NCI-H226 (cell line): ENCODE measurements at regions not wholly inside any gene's neighbourhood (a gene's known extent, or its start where the extent isn't known, plus 50 kb on each side); places are given as distances from the start of the nearest gene placed in this dataset.

Experiments
- DNase-seq: peaks from one replicate; pipeline ENCODE4 v3.0.0-alpha.2; 2015

DNA sequence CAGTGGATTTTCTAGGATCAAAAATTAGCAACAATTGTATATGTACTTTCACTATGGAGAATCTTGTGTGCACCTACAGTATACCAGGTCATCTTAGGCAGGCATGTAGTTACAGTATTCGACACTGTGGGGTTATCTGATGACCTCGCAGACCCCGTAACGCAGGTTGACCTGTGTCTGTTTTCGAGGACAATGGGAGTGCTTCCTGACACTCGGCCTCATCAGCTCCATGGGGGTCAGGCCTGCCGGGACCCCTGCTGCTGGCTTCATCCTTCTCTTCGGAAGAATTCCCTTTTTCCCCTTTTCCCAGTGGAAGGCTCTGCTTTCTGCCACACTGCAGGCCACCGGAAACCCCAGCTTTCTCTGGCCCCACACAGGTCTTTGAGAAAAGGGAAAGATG lies 102.8 kb upstream of the TMEM18 start:
- DNase-seq: no peak

DNA sequence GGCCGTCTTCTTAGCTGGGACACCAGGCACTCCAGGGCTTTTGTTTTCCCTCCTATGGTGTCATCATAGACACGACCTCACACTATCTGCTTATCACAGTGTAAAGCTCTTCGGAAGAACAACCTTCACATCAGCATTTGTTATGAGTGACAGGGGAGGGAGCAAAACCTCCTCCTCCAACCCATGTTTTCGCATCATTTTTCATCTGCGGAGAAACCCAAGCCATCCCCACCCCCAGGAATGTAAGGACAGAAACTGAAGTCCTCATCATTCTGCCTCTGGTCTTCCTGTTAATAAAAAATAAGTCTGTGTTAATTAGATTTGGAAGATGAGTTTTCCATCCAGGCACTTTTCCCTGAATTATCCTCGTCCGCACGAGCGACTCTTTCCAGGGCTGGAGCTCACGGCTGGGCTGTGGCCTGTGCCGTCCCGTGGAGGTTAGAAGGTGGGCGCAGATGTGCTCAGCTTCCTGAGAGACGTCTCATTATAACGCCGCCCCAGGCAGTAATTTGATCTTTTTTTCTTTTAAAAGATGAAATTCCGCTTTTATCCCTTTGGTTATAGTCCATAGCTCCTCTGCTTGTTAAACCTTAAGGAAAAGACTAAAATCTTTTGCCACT lies 101.6 kb upstream of the TMEM18 start:
- DNase-seq: no peak

DNA sequence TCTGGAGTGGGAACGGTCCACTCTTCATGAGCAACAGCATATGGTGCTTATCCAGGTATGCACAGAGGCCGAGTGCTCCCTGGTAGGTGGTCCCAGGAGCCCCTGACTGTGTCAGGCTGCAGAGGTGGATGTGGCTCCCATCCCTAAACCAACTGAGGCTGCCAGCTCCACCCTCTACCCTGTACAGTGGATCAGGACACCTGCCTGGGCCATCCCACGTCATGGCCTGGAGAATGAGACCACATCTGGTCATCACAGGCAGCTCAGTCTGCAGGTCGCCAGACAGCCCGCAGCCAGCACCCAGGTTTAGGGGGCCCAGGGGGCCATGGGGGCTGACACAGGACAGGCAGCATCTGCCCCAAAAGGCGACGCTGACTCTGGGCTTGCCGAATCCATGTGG lies 100.3 kb upstream of the TMEM18 start:
- no peak for DNase-seq

DNA sequence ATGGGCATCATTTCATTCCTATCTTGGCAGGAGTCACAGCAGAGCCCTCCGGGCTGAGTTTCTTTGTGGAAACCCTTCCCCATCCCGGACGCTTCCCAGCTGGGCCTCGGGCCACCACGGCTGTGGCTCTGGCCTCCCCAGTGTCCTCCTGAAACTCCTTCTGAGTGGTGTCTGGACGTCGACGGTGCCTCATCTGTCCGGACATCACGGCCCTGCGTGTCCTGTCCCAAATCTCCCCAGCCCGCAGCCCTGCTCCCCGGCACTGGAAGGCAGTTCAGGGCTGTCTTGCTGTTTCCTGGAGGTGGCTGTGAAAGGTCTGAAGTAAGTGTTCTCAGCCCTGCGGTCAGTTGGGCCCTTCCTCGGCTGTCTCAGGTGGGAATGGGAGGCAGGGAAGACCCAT lies 99.8 kb upstream of the TMEM18 start:
- no peak for DNase-seq

DNA sequence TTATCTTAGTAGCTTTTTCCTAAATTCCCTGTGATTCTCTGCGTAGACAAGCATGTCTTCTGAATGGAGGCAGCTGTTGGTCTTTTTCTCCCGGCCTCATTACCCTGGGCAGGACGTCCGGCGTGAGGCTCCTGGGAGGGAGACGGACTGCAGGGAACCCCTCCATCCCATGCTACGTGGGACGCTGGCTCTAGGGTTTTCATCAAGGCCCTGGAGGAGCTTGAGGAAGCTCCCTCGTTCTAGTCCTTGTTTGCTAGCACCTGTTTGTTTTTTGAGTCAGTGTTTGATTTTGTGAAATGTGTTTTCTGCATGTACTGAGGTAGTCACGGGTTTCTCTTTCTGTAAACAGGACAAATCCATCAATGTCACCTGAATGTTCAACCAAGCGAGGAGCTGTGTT lies 99.3 kb upstream of the TMEM18 start:
- no peak for DNase-seq

DNA sequence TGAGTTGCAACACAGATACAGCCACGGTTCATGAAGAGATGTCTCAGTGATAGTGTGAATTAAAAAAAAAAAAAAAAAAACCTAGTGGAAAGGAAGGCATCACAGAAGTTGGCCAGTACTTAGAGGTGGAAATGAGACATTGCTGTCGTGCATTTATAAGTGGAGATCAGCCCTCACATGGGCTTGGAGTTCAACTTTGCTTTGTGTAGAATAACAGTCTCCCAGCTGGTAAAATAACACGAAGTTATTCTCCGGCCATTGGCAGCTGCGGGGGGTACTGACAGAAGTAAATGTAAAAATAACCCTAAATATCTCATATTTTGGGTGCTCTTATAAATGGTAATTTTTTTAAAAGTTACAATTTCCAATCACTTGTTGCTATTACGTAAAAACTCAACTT lies 98.8 kb upstream of the TMEM18 start:
- DNase-seq: no peak

DNA sequence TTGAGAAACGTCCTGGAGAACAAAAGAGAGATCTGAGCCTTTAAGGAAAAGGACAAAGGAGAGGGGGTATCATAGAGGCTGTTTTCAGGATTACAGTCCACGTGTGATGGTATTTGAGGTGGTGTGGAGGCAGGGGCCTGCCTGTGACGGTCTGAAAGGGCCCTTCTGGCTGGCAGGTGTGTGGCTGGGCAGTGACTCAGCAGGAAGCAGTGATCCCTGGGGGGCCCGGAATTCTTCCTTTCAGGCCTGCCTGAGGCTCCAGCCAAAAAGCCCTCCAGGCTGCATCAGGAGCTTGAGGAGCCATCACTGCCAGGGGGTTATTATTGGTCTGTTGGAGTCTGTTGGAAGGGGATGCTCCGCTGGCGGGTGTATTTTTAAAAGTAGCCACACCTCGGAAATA lies 97.2 kb upstream of the TMEM18 start:
- no peak for DNase-seq

DNA sequence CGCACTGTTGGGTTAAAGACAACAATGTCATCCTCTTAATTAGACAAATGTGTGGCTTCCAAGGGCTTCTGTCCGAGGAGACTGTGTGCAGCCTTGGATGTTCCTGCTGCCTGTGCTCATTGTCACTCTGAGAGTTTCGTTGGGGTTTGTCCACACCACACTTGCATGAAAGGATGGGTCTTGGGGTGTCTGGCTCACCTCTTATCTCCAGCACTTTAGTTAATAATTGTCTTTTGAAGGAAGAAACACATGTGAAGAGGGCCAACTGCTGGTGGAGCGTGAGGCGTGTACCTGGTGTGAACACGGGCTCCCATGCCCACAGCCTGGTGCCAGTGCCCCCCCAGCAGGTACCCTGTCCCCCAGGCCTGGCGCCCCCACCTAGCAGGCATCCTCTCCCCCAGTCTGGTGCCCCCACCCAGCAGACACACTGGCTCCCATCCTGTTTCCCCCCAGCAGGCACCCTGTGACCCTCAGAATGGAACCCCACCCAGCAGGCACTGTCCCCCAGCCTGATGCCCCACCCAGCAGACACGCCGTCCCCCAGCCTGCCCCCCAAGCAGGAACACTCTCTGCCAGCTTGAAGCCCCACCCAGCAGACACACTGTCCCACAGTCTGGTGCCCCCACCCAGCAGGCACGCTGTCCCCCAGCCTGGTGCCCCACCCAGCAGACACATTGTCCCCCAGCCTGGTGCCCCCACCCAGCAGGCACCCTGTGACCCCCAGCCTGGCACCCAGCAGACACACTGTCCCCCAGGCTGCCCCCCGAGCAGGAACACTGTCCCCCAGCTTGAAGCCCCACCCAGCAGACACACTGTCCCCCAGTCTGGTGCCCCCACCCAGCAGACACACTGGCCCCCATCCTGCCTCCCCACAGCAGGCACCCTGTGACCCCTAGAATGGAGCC lies 96.3 kb upstream of the TMEM18 start:
- no peak for DNase-seq

DNA sequence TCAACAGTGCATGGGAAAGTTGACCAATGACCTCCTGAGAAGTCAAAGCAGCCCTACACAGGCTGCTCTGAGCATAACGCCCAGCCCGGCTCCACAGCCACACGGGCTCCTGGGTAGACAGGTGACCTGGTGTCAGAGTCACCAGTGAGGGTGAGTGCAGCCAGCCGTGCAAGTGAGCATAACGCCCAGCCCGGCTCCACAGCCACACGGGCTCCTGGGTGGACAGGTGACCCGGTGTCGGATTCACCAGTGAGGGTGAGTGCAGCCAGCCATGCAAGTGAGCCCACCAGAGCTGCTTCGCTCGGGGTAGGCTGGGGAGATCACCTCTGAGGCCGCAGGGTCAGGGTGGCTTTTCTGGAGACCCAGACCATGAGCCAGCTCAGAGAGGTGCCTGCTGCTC lies 94.3 kb upstream of the TMEM18 start:
- no peak for DNase-seq

DNA sequence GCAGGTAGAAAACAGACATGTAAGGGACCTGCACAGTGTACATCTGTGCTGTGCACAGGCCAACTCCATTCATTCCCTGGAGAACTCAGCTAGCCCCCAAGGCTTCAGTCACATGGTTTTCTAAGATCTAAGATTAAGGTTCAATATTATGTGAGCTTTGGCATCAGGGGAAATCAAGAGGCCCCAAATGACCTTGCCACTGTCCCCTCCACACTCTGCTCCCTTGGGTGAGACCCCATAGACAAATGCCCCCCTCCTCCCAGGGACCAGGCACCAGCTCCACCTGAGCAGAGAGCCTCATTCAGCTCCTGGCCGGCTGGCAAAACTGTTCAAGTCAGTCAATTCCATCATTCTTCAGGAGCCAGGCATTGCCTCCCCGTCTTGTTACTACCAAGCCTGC lies 93.6 kb upstream of the TMEM18 start:
- no peak for DNase-seq

DNA sequence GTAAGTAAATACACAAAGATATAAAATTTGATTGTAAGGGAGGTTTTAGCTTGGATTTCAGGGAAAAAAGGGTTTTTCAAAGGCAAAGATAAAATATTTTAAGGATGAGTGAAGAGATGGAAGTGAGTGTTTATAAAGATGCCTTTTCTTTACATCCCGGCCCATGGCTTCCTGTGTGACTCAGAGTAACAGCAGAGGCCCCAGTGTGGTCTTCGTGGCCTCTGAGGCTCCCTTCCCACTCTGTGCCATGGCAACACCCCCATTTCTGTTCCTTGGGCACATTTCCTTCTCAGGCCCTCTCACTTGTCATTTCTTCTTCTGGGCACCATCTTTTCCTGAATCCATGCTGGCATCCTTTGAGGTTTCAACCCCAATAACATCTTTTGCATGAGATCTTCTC lies 92.6 kb upstream of the TMEM18 start:
- DNase-seq: no peak

DNA sequence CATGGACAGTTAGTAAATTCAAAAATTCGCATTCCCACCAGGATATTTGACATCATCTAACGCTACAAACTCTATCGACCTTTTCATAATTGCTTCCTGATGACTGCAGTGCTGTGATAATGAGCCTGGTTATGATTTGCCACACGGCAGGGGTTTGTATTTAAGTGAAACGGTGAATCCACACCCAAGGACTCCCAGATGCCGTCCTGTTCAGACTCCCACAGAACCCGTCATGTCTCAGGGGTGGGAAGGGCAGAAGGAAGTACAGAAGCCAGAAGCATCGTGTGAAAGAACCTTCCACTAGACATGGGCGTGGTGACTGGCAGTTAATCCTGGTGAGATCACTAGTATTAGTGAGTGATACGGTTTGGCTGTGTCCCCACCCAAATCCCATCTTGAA lies 91.2 kb upstream of the TMEM18 start:
- no peak for DNase-seq

DNA sequence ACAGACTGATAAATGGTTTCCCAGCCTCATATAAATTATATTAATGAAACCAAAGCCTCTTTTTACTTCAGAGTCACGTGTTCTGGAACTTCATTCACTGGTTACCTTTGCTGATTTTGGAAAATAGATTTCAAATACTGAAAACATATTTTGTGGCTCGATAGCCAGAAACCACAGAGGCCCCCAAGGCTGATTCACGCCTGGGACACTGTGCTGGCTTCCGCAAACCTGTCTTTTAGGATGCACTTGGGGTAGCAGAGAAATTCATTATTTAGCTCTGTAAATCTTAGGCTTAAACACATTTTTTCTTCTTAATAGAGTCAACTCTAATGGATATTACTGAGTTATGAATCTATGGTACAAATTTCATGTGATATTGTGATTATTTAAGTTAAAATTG lies 90.7 kb upstream of the TMEM18 start:
- DNase-seq: no peak

DNA sequence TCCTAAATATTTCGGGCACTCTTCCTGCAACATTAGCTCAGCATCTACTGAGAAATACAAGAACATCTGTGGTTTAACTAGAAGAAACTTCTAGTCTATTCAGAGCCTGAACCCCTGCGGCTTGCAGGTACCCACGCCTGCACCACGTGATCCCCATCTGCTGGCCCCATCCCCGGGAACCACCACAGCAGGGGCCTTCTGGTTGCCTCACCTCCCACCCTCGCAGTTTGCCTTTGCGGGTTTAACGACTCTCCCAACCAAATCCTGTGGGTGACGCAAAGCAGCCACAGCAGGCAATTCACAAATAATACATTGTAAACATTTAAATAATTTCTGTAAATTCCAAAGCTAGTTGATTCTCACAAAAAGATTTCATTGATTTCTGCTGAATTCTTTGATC lies 90.2 kb upstream of the TMEM18 start:
- no peak for DNase-seq

DNA sequence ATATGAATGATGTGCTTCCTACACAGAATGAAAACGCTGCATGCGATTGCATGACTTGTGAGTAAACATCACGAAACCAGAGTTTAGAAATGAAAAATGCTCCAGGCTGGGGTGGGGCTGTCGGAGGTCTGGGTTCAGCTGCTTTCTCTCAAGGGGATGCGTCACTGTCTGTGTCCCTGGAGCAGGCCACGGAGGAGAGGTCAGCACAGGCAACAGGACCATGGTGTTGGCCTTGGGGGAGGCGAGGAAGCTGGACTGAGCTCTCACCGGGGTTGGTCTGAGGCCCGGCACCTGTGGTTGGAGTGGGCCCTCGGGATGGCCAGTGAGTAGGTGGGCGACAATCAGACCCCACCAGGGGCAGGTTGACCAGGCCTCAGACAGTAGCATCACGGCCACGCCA lies 89.0 kb upstream of the TMEM18 start:
- DNase-seq: no peak

DNA sequence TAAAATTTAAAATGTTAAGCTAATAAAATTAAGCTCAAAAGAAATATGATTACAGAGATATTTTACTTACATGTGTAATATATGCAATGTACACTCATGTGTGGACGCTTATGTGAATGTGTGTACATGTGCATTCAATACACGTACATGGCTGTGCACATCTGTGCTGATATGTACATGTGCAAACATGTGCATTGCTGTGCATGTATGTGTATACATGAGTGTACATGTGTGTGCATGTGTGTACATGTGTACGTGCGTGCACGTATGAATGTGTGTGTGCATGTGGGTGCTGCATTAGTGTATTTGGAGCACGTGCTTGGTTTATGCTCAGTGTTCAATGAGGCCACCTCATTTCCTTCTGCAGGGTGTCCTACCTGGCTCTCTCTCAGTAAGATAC lies 88.2 kb upstream of the TMEM18 start:
- DNase-seq: no peak

DNA sequence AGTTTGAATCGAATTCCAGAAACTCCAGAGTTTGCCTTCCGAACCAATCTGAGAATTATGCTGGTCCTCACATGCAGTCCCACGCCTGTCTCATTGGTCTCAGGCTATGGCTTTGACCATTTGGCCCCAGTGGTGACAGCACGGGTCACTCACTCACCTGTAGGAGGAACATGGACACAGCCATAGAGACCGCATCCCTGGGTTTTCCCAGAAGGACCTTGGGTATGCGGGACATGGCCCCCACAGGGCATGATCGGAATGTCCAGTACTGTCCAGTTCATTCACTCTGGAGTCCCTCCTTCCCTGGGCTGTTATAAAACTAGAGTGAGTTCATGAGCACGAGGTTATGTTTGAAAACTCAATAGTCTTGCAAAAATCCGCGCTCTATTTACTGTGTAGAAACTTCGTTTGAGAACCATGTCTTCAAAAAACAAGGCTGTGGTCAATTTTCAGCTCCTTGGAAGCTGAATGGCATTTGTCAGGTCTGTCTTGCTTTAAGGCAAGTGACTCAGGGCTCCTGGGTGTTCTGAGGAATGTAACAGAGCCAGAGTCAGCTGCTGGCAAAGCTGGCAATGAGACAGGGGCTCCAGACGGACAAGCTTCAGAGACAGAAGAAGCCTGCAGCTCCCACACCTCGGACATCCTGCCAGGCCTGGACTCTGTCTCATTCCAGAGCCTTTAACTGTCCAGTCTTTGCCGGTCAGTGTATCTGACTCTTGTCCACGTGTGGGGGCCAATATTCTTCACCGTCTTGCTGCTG lies 86.7 kb upstream of the TMEM18 start:
- no peak for DNase-seq

DNA sequence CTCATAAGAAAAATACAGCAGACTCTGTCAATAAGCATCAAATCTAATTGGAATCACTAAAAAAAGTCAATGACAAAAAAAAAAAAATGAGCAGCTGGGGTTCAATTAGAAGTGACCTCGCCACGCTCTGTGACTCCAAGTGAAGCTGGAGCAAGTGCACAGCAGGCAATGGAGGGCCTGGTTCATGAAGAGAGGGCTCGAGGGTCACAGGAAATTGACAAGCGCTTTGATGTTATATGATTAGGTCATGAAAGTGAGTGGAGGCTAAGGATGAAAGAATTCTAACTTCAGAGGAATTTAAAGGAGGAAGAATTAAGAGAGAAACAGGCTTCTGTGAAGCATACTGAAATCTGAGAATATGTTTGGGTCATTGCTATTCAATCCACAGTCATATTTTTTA lies 85.4 kb upstream of the TMEM18 start:
- DNase-seq: no peak

DNA sequence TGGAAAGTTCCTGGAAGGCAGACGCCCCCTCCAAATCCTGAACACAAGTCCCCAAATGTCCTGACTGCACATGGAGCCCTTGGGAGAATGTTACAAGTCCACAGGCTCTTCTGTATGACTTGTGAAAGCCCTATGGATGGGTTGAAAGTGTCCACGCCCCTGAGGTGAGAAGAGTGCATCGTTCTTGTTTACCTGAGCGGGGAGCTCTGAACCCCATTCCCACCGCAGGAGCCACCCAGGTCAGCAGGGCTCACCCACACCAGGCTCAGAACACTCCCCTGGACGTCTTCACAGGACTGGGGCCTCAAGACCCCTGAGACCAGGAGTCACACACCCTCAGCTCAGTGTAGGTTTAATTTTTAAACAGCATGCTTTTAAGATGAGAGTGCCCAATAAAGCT lies 84.2 kb upstream of the TMEM18 start:
- no peak for DNase-seq

DNA sequence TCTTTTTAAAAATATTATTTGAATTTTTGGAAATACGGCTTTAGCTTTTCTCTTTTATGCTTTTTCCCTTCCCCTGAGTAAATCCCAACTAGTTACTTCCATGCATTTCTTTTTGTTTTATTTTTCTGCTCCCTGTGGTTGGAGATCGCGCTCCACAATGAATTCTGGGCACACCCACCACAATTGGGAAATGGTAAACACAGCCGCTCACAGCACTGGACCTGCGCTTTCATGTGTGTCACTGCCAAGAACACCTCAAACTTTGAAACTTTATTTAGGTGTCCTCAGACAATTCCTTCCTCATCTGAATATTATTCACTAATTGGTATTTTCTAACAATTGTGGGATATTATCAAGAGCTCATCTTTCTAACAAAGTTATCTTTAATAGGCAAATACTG lies 82.8 kb upstream of the TMEM18 start:
- no peak for DNase-seq

DNA sequence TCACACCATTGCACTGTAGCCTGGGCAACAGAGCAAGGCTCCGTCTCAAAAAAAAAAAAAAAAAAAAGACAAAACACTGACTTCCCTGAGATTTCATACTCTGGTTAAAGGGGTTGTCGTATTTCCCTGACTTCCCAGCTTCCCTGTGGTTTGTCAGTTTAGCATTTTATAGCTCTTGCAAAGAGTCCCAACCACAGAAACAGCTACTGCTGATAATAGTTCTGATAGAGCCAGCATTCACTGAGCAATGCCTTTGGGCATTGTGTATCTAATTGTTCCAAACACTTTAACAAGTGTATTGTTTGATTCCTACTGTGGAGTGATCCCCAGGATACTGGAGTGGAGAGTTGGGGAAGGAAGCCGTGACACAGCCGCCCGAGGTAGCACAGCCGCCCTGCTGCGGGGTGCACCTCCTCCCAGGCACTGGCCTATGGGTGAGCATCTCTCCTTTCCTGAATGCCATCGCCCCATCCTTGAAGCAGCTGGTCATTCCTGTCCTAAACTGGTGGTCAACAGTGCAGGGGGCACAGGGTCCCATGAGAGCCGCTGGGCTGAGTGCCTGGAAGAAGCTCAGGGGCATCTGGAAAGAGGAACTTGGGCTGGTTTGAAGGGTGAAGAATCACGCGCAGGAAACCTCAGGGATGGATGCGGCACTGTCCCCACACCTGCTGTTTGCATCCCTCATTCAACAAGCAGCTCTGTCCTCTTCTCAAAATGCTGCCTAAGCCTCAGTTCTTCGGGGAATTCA lies 81.0 kb upstream of the TMEM18 start:
- DNase-seq: no peak

DNA sequence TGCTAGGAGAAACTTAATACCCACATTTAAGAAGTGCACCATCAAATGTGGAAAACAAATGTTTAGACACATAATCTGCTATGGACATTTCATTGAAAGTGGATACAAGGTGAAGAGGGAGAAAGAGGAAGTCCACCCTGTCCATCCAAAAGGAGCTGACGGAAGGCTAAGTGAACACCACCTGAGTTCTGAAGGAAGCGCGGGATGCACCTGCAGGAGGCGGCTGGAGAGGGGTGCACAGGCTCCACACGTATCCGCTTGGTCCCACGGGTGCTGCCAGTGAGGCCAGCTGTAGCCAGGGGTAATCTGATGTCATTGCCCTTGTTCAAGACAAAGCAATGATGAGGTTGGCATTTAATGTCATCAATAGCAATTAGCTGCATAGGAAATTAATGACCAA lies 75.9 kb upstream of the TMEM18 start:
- DNase-seq: no peak

DNA sequence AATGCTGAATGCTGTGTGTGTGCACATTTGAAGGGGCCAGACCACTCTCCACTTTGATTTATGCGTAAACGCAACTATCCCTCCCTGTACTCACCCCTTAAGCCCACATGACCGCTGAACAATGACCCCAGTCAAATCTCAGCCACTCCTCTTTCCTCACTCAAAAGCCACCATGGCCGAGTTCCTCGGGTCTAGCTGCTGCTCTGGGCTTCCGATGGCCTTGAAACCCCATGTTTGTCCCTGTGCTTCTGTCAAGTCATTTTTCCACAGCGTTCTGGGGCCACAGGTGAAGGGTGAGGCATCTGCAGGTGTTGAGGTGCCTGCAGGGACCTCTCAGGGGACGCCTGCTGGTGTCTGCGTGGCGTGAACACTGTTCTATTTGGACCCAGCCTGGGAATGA lies 74.3 kb upstream of the TMEM18 start:
- DNase-seq: no peak
